Stomach (tissue), 8 donors: ENCODE measurements at regions not wholly inside any gene's neighbourhood (a gene's known extent, or its start where the extent isn't known, plus 50 kb on each side); places are given as distances from the start of the nearest gene placed in this dataset.

Experiments used
- DNase-seq, 2 donors: peaks; one replicate each; pipeline versions ENCODE4 v3.0.0 to v3.0.0-alpha.2; 2013 to 2019
- H3K27ac ChIP-seq, 5 donors: fragments of 200-600 bp in 4 of 5; sonication (generic) in 4 of 5; one replicate each; pipeline ENCODE4 v1.5.1; 2013 to 2019; ENCODE audit warnings: mild to moderate bottlenecking in 1 of 5, moderate library complexity in 1 of 5
- H3K27me3 ChIP-seq, 3 donors: fragments of 200-600 bp; sonication (generic); one replicate each; pipeline ENCODE4 v1.5.1; 2017 to 2019; ENCODE audit warnings: mixed run types in 1 of 3
- H3K36me3 ChIP-seq, 4 donors: fragments of 200-600 bp; sonication (generic); 1 replicate in 3 of 4; 2 replicates in 1 of 4; pipeline ENCODE4 v1.5.1; 2016 to 2019
- H3K4me1 ChIP-seq, 4 donors: fragments of 200-600 bp; sonication (generic); one replicate each; pipeline ENCODE4 v1.5.1; 2016 to 2019
- H3K4me3 ChIP-seq, 4 donors: fragments of 200-600 bp; sonication (generic) in 3 of 4; one replicate each; pipeline ENCODE4 v1.5.1; 2016 to 2019; ENCODE audit warnings: mild to moderate bottlenecking in 1 of 4
- H3K9me3 ChIP-seq, 4 donors: fragments of 200-600 bp; sonication (generic); one replicate each; pipeline ENCODE4 v1.5.1; 2016 to 2019
- EP300 ChIP-seq: sonication (generic); formaldehyde crosslinking; IDR thresholded peaks from one replicate; pipeline ENCODE4 v1.6.1; 2017; ENCODE audit warnings: antibody characterized with exemption
- POLR2A ChIP-seq, 4 donors: fragments of 450-650 bp; IDR thresholded peaks; one replicate each; pipeline ENCODE4 v1.6.1; 2016; ENCODE audit warnings: antibody characterized with exemption in 4 of 4, control low read depth in 2 of 4, mild to moderate bottlenecking in 1 of 4, moderate library complexity in 1 of 4
- POLR2AphosphoS5 ChIP-seq, 3 donors: sonication (generic); formaldehyde crosslinking; IDR thresholded peaks; one replicate each; pipeline ENCODE4 v1.6.1; 2016; ENCODE audit warnings: antibody characterized with exemption in 3 of 3
- WGBS, 5 donors: extraction: QIAGEN DNeasy Blood & Tissue Kit in 3 of 5; methylation state at CpG; one replicate each; pipeline versions ENCODE4 v1.1.5 to v1.1.7; 2013 to 2018; 5-methylcytosine and 5-hydroxymethylcytosine counted together
- intact Hi-C: fragments of 100-400 bp; cut with DNase I; formaldehyde crosslinking; loops from one replicate; pipeline ENCODE4 v1.15.1; 2023; ENCODE audit warnings: low total_unique reads
- TF ChIP-seq, protein P1 (sequence below), 7 experiments: fragments of 450-650 bp in 4 of 7; fragments of 200-600 bp in 3 of 7; sonication (generic) in 3 of 7; IDR thresholded peaks; one replicate each; pipeline ENCODE4 v1.5.1; 2016 to 2019; ENCODE audit warnings: antibody characterized with exemption in 7 of 7, control low read depth in 2 of 7, mild to moderate bottlenecking in 1 of 7
- donor health status: healthy with polysubstance abuse.
- donor health status: Bipolar disorder and iron deficiency.
- donor health status: healthy.

- Histone ChIP-seq H3K9me3 (no peaks in the 10 kb centered on the region), H3K27me3 (no peaks in the 10 kb centered on the region), H3K36me3 (no peaks in the 10 kb centered on the region), H3K4me3 (no peak overlapping the region), H3K4me1 (no peaks in the 10 kb centered on the region), H3K27ac (no peak overlapping the region)
- TF ChIP-seq POLR2AphosphoS5 (IDR thresholded peaks at IDR 0.05) (no peak), POLR2A (IDR thresholded peaks at IDR 0.05) (no peak), EP300 (no peak)
- TF ChIP-seq, protein P1, sequence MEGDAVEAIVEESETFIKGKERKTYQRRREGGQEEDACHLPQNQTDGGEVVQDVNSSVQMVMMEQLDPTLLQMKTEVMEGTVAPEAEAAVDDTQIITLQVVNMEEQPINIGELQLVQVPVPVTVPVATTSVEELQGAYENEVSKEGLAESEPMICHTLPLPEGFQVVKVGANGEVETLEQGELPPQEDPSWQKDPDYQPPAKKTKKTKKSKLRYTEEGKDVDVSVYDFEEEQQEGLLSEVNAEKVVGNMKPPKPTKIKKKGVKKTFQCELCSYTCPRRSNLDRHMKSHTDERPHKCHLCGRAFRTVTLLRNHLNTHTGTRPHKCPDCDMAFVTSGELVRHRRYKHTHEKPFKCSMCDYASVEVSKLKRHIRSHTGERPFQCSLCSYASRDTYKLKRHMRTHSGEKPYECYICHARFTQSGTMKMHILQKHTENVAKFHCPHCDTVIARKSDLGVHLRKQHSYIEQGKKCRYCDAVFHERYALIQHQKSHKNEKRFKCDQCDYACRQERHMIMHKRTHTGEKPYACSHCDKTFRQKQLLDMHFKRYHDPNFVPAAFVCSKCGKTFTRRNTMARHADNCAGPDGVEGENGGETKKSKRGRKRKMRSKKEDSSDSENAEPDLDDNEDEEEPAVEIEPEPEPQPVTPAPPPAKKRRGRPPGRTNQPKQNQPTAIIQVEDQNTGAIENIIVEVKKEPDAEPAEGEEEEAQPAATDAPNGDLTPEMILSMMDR (IDR thresholded peaks at IDR 0.05) = no peak
- intact Hi-C loops = no loop called here
- WGBS, 5 donors = 46 to 63% (median 61%) methylated on average over 2 of the region's 2 CpGs
- DNase-seq = peak in 1 of 2 donors; percentile 9
These were observed 563.9 kb downstream of the TMX3 start for GRCh38 chr18:68150961-68151360.

- intact Hi-C loops = no loop called here
- Histone ChIP-seq H3K9me3 (no peaks in the 10 kb centered on the region), H3K36me3 (no peaks in the 10 kb centered on the region), H3K27ac (no peak overlapping the region), H3K4me3 (no peak overlapping the region), H3K4me1 (no peaks in the 10 kb centered on the region), H3K27me3 (no peaks in the 10 kb centered on the region)
- WGBS, 5 donors = 12 to 36% (median 26%) methylated on average over 3 of the region's 3 CpGs
- no peak for DNase-seq
- TF ChIP-seq POLR2A (IDR thresholded peaks at IDR 0.05) (no peak), POLR2AphosphoS5 (IDR thresholded peaks at IDR 0.05) (no peak), EP300 (no peak)
- TF ChIP-seq, protein P1 (IDR thresholded peaks at IDR 0.05) = no peak
These were observed 566.0 kb downstream of the TMX3 start for GRCh38 chr18:68148863-68149262.

- Histone ChIP-seq H3K27ac (no peak overlapping the region), H3K36me3 (no peaks in the 10 kb centered on the region), H3K4me1 (no peaks in the 10 kb centered on the region), H3K4me3 (no peak overlapping the region), H3K9me3 (no peaks in the 10 kb centered on the region), H3K27me3 (no peaks in the 10 kb centered on the region)
- TF ChIP-seq POLR2A (IDR thresholded peaks at IDR 0.05) (no peak), POLR2AphosphoS5 (IDR thresholded peaks at IDR 0.05) (no peak), EP300 (no peak)
- TF ChIP-seq, protein P1 (IDR thresholded peaks at IDR 0.05) = no peak
- WGBS, 5 donors = 77 to 87% (median 84%) methylated on average over 2 of the region's 2 CpGs
- intact Hi-C loops = no loop called here
- DNase-seq = no peak
These were observed 567.2 kb downstream of the TMX3 start for GRCh38 chr18:68147728-68148127.

- TF ChIP-seq POLR2A (IDR thresholded peaks at IDR 0.05) (no peak), EP300 (no peak), POLR2AphosphoS5 (IDR thresholded peaks at IDR 0.05) (no peak)
- TF ChIP-seq, protein P1 (IDR thresholded peaks at IDR 0.05) = no peak
- Histone ChIP-seq H3K27me3 (no peaks in the 10 kb centered on the region), H3K27ac (no peak overlapping the region), H3K36me3 (no peaks in the 10 kb centered on the region), H3K4me1 (no peaks in the 10 kb centered on the region), H3K4me3 (no peak overlapping the region), H3K9me3 (no peaks in the 10 kb centered on the region)
- DNase-seq = no peak
- WGBS, 5 donors = 82 to 93% (median 85%) methylated on average over 1 of the region's 1 CpG
- intact Hi-C loops = no loop called here
These were observed 593.1 kb downstream of the TMX3 start for GRCh38 chr18:68121826-68122225.
